ENCODE measurements at regions not wholly inside any gene's neighbourhood (a gene's known extent, or its start where the extent isn't known, plus 50 kb on each side); places are given as distances from the start of the nearest gene placed in this dataset.

DNA sequence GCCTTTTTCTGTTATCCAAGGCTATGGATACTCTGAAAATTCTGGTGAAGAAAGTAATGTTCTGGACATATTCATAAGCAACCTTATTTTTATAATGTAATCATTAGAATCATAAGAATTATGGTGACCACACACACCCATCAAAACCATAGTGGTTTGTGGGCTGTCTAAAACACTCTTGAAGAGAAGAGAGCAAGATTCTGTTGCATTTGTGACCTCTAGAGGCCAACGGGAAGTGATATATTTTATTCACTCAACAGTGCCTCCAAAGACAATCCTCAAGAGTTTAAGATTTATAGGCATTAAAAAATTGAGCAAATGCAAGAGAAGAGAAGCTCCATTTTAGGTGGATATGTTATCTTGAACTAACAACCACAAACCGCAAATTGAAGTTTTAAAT, 68.5 kb upstream of the LGR5 start:
- H3K27ac ChIP-seq (ENCODE audit: extremely low read length, insufficient read depth, low read length): no peak overlapping the region
- POLR2A ChIA-PET: no interaction called here
- FAIRE-seq (no peak), DNase-seq (ENCODE audit: low spot score) (peak; percentile 16), ATAC-seq (peak; percentile 59; the same call in 2 of the 3 replicates)
- WGBS (ENCODE audit: low lambda C conversion rate): 2% methylated on average over 2 of the region's 2 CpGs
- no TSS peak for BruUV-seq (replicated peaks)
- H3K36me3 ChIP-seq (replicated peaks in 1 of 2; ENCODE audit: control insufficient read depth in 1 of 2, insufficient read depth in 2 of 2, low read length in 2 of 2): no peaks in the 10 kb centered on the region
- H3K9ac ChIP-seq (ENCODE audit: insufficient read depth, low read depth, low read length): no peak overlapping the region
- no peak overlapping the region for H3K4me2 ChIP-seq (ENCODE audit: low read depth, low read length)
- H4K20me1 ChIP-seq (ENCODE audit: insufficient read depth, low read length): no peaks in the 10 kb centered on the region
- intact Hi-C loops (cut with micrococcal nuclease; ENCODE audit: unreplicated experiment): loop anchor here (1.0 to 2.0 kb wide), 2 partner anchors 246 to 638 kb away; no protein-coding TSS in a partner anchor
- H3K4me3 ChIP-seq (replicated peaks in 1 of 3; ENCODE audit: insufficient read depth in 1 of 3, low read depth in 2 of 3, low read length in 3 of 3): no peak overlapping the region
- TF ChIP-seq HES4 (CRISPR knock-in tag; IDR thresholded peaks at IDR 0.05; ENCODE audit: borderline replicate concordance) (no peak), KDM1A (CRISPR knock-in tag; IDR thresholded peaks at IDR 0.05) (no peak), ZNF432 (CRISPR knock-in tag; IDR thresholded peaks at IDR 0.05; ENCODE audit: borderline replicate concordance) (no peak), THAP11 (CRISPR knock-in tag; IDR thresholded peaks at IDR 0.05) (no peak), YY1 (IDR thresholded peaks at IDR 0.05; ENCODE audit: insufficient read depth, insufficient replicate concordance, low read depth, low read length) (no peak), GATAD2A (CRISPR knock-in tag; IDR thresholded peaks at IDR 0.05) (no peak), STAG1 (CRISPR knock-in tag; IDR thresholded peaks at IDR 0.05) (peak; percentile 75), ARHGAP35 (CRISPR knock-in tag; IDR thresholded peaks at IDR 0.05; ENCODE audit: borderline replicate concordance) (no peak)
- TF ChIP-seq, protein P1, sequence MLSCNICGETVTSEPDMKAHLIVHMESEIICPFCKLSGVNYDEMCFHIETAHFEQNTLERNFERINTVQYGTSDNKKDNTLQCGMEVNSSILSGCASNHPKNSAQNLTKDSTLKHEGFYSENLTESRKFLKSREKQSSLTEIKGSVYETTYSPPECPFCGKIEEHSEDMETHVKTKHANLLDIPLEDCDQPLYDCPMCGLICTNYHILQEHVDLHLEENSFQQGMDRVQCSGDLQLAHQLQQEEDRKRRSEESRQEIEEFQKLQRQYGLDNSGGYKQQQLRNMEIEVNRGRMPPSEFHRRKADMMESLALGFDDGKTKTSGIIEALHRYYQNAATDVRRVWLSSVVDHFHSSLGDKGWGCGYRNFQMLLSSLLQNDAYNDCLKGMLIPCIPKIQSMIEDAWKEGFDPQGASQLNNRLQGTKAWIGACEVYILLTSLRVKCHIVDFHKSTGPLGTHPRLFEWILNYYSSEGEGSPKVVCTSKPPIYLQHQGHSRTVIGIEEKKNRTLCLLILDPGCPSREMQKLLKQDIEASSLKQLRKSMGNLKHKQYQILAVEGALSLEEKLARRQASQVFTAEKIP (CRISPR knock-in tag; IDR thresholded peaks at IDR 0.05; ENCODE audit: borderline replicate concordance): no peak
- TF ChIP-seq, protein P2, sequence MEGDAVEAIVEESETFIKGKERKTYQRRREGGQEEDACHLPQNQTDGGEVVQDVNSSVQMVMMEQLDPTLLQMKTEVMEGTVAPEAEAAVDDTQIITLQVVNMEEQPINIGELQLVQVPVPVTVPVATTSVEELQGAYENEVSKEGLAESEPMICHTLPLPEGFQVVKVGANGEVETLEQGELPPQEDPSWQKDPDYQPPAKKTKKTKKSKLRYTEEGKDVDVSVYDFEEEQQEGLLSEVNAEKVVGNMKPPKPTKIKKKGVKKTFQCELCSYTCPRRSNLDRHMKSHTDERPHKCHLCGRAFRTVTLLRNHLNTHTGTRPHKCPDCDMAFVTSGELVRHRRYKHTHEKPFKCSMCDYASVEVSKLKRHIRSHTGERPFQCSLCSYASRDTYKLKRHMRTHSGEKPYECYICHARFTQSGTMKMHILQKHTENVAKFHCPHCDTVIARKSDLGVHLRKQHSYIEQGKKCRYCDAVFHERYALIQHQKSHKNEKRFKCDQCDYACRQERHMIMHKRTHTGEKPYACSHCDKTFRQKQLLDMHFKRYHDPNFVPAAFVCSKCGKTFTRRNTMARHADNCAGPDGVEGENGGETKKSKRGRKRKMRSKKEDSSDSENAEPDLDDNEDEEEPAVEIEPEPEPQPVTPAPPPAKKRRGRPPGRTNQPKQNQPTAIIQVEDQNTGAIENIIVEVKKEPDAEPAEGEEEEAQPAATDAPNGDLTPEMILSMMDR (CRISPR knock-in tag; IDR thresholded peaks at IDR 0.05): peak; percentile 55
- H3K9me3 ChIP-seq (ENCODE audit: low read length): no peaks in the 10 kb centered on the region
- CTCF ChIA-PET (ENCODE audit: low intra/inter-chr PET ratio, low total read pairs): interaction anchor here (1.3 kb wide), 1 partner anchor 246 kb away, joined by 4 read pairs; no protein-coding TSS in a partner anchor
- no peaks in the 10 kb centered on the region for H3K4me1 ChIP-seq (ENCODE audit: insufficient read depth, low read length)
- H2AFZ ChIP-seq (ENCODE audit: low read length): no peak overlapping the region
- H3K27me3 ChIP-seq (ENCODE audit: control insufficient read depth in 1 of 2, insufficient read depth in 2 of 2, low read length in 2 of 2): no peaks in the 10 kb centered on the region
- in situ Hi-C loops (cut with HindIII; ENCODE audit: extremely low pct_ligation_motif_present, low pct_unique_long_range_greater_than_20kb): no loop called here
- no peaks in the 10 kb centered on the region for H3K79me2 ChIP-seq (ENCODE audit: insufficient read depth, low read length)
